ENCODE measurements at regions not wholly inside any gene's neighbourhood (a gene's known extent, or its start where the extent isn't known, plus 50 kb on each side); places are given as distances from the start of the nearest gene placed in this dataset.

GRCh38 chr14:58718226-58719205 lies 80.8 kb downstream of the DACT1 start (continued):
- TF ChIP-seq POLR2A (IDR thresholded peaks at IDR 0.05; ENCODE audit: control extremely low read depth in 1 of 2, low read depth in 2 of 2, low read length in 2 of 2) (no peak), ATF2 (IDR thresholded peaks at IDR 0.05; ENCODE audit: low read length) (no peak), RAD21 (IDR thresholded peaks at IDR 0.05 in 1 of 2, conservative IDR thresholded peaks at IDR 0.05 in 1 of 2; ENCODE audit: low read depth in 2 of 2, low read length in 2 of 2) (no peak)
